DOHH2 (cell line): ENCODE measurements at regions not wholly inside any gene's neighbourhood (a gene's known extent, or its start where the extent isn't known, plus 50 kb on each side); places are given as distances from the start of the nearest gene placed in this dataset.

Experiments
- EZH2phosphoT487 ChIP-seq: fragments of 200-600 bp; sonication (generic); IDR thresholded peaks from 2 replicates; pipeline ENCODE4 v1.6.1; 2017; ENCODE audit warnings: borderline replicate concordance, mild to moderate bottlenecking, antibody characterized with exemption, low read length, moderate library complexity, mixed read lengths
- TF ChIP-seq, protein P1 (sequence below): fragments of 200-600 bp; sonication (generic); IDR thresholded peaks from one replicate; pipeline ENCODE4 v1.5.1; 2014; ENCODE audit warnings: antibody characterized with exemption, mild to moderate bottlenecking, low read depth, low read length; ENCODE audit not compliant: poor library complexity, severe bottlenecking

GRCh38 chr11:134575504-134576230, 163.6 kb upstream of the B3GAT1 start:
- TF ChIP-seq, protein P1, sequence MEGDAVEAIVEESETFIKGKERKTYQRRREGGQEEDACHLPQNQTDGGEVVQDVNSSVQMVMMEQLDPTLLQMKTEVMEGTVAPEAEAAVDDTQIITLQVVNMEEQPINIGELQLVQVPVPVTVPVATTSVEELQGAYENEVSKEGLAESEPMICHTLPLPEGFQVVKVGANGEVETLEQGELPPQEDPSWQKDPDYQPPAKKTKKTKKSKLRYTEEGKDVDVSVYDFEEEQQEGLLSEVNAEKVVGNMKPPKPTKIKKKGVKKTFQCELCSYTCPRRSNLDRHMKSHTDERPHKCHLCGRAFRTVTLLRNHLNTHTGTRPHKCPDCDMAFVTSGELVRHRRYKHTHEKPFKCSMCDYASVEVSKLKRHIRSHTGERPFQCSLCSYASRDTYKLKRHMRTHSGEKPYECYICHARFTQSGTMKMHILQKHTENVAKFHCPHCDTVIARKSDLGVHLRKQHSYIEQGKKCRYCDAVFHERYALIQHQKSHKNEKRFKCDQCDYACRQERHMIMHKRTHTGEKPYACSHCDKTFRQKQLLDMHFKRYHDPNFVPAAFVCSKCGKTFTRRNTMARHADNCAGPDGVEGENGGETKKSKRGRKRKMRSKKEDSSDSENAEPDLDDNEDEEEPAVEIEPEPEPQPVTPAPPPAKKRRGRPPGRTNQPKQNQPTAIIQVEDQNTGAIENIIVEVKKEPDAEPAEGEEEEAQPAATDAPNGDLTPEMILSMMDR = no peak
- TF ChIP-seq EZH2phosphoT487 = no peak
